DND-41 (cell line): ENCODE measurements at regions not wholly inside any gene's neighbourhood (a gene's known extent, or its start where the extent isn't known, plus 50 kb on each side); places are given as distances from the start of the nearest gene placed in this dataset.

Source experiments
- EZH2 ChIP-seq: IDR thresholded peaks from 3 replicates; pipeline ENCODE4 v1.6.1; 2012; ENCODE audit warnings: borderline replicate concordance, low read depth, mild to moderate bottlenecking, moderate library complexity, low read length, inconsistent platforms; ENCODE audit not compliant: severe bottlenecking
- TF ChIP-seq, protein P1 (sequence below): IDR thresholded peaks from 2 replicates; pipeline ENCODE4 v1.5.1; 2012; ENCODE audit warnings: borderline replicate concordance, low read length, moderate library complexity, mild to moderate bottlenecking; ENCODE audit not compliant: poor library complexity, severe bottlenecking; ENCODE audit errors: extremely low read depth

DNA sequence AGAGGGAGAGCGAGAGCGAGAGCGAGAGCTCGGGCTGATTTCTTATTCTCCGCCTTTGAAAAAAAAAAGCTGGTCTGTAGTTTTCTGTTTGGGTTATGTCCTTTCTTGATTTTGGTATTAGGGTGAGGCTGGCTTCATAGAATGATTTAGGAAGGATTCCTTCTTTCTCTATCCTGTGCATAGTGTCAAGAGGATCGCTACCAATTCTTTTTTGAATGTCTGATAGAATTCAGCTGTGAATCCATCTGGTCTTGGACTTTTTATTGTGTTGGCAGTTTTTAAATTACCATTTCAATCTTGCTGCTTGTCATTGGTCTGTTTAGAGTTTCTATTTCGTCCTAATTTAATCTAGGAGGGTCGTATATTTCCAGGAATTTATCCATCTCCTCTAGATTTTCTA, 1414.6 kb upstream of the MIR17HG start:
- TF ChIP-seq, protein P1, sequence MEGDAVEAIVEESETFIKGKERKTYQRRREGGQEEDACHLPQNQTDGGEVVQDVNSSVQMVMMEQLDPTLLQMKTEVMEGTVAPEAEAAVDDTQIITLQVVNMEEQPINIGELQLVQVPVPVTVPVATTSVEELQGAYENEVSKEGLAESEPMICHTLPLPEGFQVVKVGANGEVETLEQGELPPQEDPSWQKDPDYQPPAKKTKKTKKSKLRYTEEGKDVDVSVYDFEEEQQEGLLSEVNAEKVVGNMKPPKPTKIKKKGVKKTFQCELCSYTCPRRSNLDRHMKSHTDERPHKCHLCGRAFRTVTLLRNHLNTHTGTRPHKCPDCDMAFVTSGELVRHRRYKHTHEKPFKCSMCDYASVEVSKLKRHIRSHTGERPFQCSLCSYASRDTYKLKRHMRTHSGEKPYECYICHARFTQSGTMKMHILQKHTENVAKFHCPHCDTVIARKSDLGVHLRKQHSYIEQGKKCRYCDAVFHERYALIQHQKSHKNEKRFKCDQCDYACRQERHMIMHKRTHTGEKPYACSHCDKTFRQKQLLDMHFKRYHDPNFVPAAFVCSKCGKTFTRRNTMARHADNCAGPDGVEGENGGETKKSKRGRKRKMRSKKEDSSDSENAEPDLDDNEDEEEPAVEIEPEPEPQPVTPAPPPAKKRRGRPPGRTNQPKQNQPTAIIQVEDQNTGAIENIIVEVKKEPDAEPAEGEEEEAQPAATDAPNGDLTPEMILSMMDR = no peak
- no peak for TF ChIP-seq EZH2
